Tibial nerve (tissue), 4 donors: ENCODE measurements at regions not wholly inside any gene's neighbourhood (a gene's known extent, or its start where the extent isn't known, plus 50 kb on each side); places are given as distances from the start of the nearest gene placed in this dataset.

Experiments
- EP300 ChIP-seq, 2 donors: sonication (generic); formaldehyde crosslinking; IDR thresholded peaks; one replicate each; pipeline ENCODE4 v1.6.1; 2017; ENCODE audit warnings: antibody characterized with exemption in 2 of 2, mild to moderate bottlenecking in 1 of 2
- TF ChIP-seq, protein P1 (sequence below), 5 experiments: fragments of 200-600 bp in 3 of 5; fragments of 450-650 bp in 2 of 5; sonication (generic) in 3 of 5; IDR thresholded peaks; one replicate each; pipeline ENCODE4 v1.5.1; 2016 to 2019; ENCODE audit warnings: antibody characterized with exemption in 5 of 5, mild to moderate bottlenecking in 3 of 5, moderate library complexity in 2 of 5

GRCh38 chr16:11471548-11471947 is 115.2 kb downstream of the LITAF start:
- TF ChIP-seq, protein P1, sequence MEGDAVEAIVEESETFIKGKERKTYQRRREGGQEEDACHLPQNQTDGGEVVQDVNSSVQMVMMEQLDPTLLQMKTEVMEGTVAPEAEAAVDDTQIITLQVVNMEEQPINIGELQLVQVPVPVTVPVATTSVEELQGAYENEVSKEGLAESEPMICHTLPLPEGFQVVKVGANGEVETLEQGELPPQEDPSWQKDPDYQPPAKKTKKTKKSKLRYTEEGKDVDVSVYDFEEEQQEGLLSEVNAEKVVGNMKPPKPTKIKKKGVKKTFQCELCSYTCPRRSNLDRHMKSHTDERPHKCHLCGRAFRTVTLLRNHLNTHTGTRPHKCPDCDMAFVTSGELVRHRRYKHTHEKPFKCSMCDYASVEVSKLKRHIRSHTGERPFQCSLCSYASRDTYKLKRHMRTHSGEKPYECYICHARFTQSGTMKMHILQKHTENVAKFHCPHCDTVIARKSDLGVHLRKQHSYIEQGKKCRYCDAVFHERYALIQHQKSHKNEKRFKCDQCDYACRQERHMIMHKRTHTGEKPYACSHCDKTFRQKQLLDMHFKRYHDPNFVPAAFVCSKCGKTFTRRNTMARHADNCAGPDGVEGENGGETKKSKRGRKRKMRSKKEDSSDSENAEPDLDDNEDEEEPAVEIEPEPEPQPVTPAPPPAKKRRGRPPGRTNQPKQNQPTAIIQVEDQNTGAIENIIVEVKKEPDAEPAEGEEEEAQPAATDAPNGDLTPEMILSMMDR (IDR thresholded peaks at IDR 0.05): no peak
- no peak for TF ChIP-seq EP300 (IDR thresholded peaks at IDR 0.05)
